A673 (cell line): ENCODE measurements at regions not wholly inside any gene's neighbourhood (a gene's known extent, or its start where the extent isn't known, plus 50 kb on each side); places are given as distances from the start of the nearest gene placed in this dataset.

Source experiments
- CTCF ChIP-seq: fragments of 300-800, 200-600 bp; sonication (generic); conservative IDR thresholded peaks from 2 replicates; pipeline ENCODE4 v1.5.1; 2017; ENCODE audit warnings: low read depth, mild to moderate bottlenecking, antibody characterized with exemption, low read length, moderate library complexity, mixed read lengths
- EZH2 ChIP-seq: fragments of 200-600 bp; sonication (generic); IDR thresholded peaks from 2 replicates; pipeline ENCODE4 v1.6.1; 2017; ENCODE audit warnings: borderline replicate concordance, low read depth, mild to moderate bottlenecking, mixed read lengths, antibody characterized with exemption, low read length; ENCODE audit not compliant: poor library complexity, severe bottlenecking

- no peak for TF ChIP-seq CTCF
- TF ChIP-seq EZH2 = no peak
Measured at GRCh38 chr14:97649752-97650151, 852.6 kb downstream of the VRK1 start.
